Subcutaneous abdominal adipose tissue (tissue), 5 donors: ENCODE measurements at regions not wholly inside any gene's neighbourhood (a gene's known extent, or its start where the extent isn't known, plus 50 kb on each side); places are given as distances from the start of the nearest gene placed in this dataset.

Source experiments
- H3K27ac ChIP-seq: one replicate; pipeline ENCODE4 v1.7.0; 2013; ENCODE audit warnings: low read depth, mild to moderate bottlenecking, inconsistent platforms, low read length, moderate library complexity
- H3K27me3 ChIP-seq, 5 donors: one replicate each; pipeline ENCODE4 v1.7.0; 2013; ENCODE audit warnings: low read length in 5 of 5, inconsistent platforms in 1 of 5; ENCODE audit not compliant: control insufficient read depth in 5 of 5, insufficient read depth in 4 of 5
- H3K36me3 ChIP-seq, 5 donors: one replicate each; pipeline ENCODE4 v1.7.0; 2013; ENCODE audit warnings: low read length in 5 of 5; ENCODE audit not compliant: control insufficient read depth in 5 of 5, insufficient read depth in 5 of 5
- H3K4me1 ChIP-seq, 5 donors: one replicate each; pipeline ENCODE4 v1.7.0; 2013; ENCODE audit warnings: low read length in 5 of 5, mild to moderate bottlenecking in 3 of 5, moderate library complexity in 1 of 5; ENCODE audit not compliant: control insufficient read depth in 5 of 5, insufficient read depth in 5 of 5
- H3K4me3 ChIP-seq, 5 donors: one replicate each; pipeline ENCODE4 v1.7.0; 2013; ENCODE audit warnings: low read length in 5 of 5, low read depth in 1 of 5
- H3K9ac ChIP-seq, 5 donors: one replicate each; pipeline ENCODE4 v1.7.0; 2013; ENCODE audit warnings: low read length in 5 of 5, mild to moderate bottlenecking in 4 of 5, moderate library complexity in 3 of 5
- H3K9me3 ChIP-seq, 5 donors: one replicate each; pipeline ENCODE4 v1.7.0; 2013; ENCODE audit warnings: low read length in 5 of 5; ENCODE audit not compliant: control insufficient read depth in 5 of 5
- donor health status: healthy.
- donor health status: healthy.
- donor health status: healthy.
- donor health status: healthy.
- donor health status: healthy.

DNA sequence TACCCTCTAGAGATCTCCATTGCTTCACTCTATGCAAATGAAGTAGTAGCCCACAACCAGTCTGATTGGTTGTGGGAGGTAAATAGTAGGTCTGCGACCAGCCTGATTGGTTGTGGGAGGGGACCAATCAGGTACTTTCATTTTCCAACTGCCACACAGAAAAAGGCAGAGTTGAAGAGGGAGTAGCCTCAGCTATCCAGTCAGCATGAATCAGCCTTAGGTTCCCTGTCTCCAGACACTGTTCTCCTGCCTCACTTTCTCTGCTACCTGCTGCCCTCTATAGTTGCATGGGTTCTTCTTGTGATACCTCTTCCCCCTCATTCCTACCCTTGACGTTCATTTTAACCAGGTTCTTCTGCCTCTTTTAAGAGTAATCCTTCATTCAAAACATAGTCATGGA, 114.5 kb upstream of the LYZL1 start:
- peaks cover 0 to 3% (median 0%) of the 10 kb centered on the region in 5 donors for H3K27me3 ChIP-seq
- H3K27ac ChIP-seq: no peak overlapping the region
- H3K4me3 ChIP-seq: no peak overlapping the region
- H3K4me1 ChIP-seq: no peaks in the 10 kb centered on the region
- H3K36me3 ChIP-seq: no peaks in the 10 kb centered on the region
- H3K9me3 ChIP-seq: peaks cover 0 to 12% (median 11%) of the 10 kb centered on the region in 5 donors
- H3K9ac ChIP-seq: no peak overlapping the region

GRCh38 chr10:29176845-29177832, 111.7 kb upstream of the LYZL1 start:
- H3K36me3 ChIP-seq: no peaks in the 10 kb centered on the region
- no peaks in the 10 kb centered on the region for H3K4me1 ChIP-seq
- H3K27me3 ChIP-seq: peaks cover 0 to 3% (median 0%) of the 10 kb centered on the region in 5 donors
- H3K4me3 ChIP-seq: no peak overlapping the region
- no peak overlapping the region for H3K9ac ChIP-seq
- peaks cover 0 to 2% (median 0%) of the 10 kb centered on the region in 5 donors for H3K9me3 ChIP-seq
- no peak overlapping the region for H3K27ac ChIP-seq

GRCh38 chr10:29181936-29182335, 106.9 kb upstream of the LYZL1 start:
- H3K27me3 ChIP-seq: peaks cover 0 to 3% (median 0%) of the 10 kb centered on the region in 5 donors
- H3K4me1 ChIP-seq: no peaks in the 10 kb centered on the region
- H3K27ac ChIP-seq: no peak overlapping the region
- H3K36me3 ChIP-seq: no peaks in the 10 kb centered on the region
- H3K9ac ChIP-seq: no peak overlapping the region
- H3K9me3 ChIP-seq: no peaks in the 10 kb centered on the region
- no peak overlapping the region for H3K4me3 ChIP-seq

GRCh38 chr10:29183301-29183945, 105.4 kb upstream of the LYZL1 start:
- H3K9ac ChIP-seq: no peak overlapping the region
- peaks cover 0 to 3% (median 0%) of the 10 kb centered on the region in 5 donors for H3K27me3 ChIP-seq
- no peaks in the 10 kb centered on the region for H3K36me3 ChIP-seq
- no peak overlapping the region for H3K27ac ChIP-seq
- no peaks in the 10 kb centered on the region for H3K4me1 ChIP-seq
- H3K4me3 ChIP-seq: no peak overlapping the region
- H3K9me3 ChIP-seq: no peaks in the 10 kb centered on the region

DNA sequence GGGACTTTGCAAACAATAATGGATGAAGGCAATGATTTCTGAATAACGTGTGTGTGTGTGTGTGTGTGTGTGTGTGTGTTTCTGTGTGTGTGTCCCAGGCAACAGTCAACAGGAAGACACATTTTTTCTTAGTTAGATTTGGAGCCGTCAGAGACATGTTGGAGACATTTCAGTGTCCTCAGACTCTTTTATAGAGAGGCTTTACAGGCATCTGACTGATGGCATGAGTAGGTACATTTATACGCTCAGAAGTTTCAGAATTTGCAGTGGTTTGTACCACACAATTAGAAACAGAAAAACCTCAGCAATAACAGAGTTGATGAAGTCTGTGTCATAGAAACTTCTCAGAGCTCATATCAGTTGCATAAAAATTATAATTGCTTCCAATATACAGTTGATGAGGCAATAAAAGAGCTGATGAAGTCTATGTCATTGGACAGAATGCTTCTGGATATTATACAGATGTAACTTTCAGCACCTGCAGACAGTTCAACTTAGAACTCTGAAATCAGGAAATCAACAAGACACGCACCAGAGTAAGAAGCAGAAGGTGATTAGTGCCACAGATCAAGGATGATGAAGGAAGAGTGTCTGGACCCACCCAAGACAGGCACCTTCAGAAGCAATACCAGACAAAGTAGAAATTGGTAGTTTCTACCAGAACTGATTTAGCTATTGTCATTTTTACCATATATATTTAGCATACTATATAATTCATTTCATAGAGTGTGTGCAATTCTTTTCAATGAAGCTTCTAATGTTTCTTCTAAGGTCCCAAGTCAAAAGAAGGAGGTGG, 104.5 kb upstream of the LYZL1 start:
- Histone ChIP-seq H3K4me3 (no peak overlapping the region), H3K9me3 (no peaks in the 10 kb centered on the region), H3K27me3 (peaks cover 0 to 3% (median 0%) of the 10 kb centered on the region in 5 donors), H3K4me1 (peaks cover 0 to 5% (median 2%) of the 10 kb centered on the region in 5 donors), H3K27ac (no peak overlapping the region), H3K36me3 (no peaks in the 10 kb centered on the region), H3K9ac (no peak overlapping the region)

DNA sequence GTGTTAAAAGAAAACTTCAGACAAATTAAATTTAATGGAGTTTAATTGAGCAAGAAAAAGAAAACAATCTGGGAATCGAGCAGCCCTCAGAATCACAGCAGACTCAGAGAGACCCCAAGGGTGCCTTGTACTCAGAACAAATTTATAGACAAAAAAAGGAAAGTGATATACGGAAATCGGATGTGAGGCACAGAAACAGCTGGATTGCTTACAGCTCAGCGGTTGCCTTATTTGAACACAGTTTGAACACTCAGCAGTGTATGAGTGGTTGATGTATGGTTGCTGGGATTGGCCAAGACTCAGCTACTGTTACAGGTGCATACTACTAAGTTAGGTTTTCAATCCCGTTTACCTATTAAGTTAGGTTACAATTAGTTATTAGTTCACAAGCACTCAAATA, 103.8 kb upstream of the LYZL1 start:
- Histone ChIP-seq H3K4me1 (peaks cover 0 to 7% (median 2%) of the 10 kb centered on the region in 5 donors), H3K4me3 (no peak overlapping the region), H3K36me3 (no peaks in the 10 kb centered on the region), H3K9ac (no peak overlapping the region), H3K9me3 (no peaks in the 10 kb centered on the region), H3K27me3 (peaks cover 0 to 3% (median 0%) of the 10 kb centered on the region in 5 donors), H3K27ac (no peak overlapping the region)

DNA sequence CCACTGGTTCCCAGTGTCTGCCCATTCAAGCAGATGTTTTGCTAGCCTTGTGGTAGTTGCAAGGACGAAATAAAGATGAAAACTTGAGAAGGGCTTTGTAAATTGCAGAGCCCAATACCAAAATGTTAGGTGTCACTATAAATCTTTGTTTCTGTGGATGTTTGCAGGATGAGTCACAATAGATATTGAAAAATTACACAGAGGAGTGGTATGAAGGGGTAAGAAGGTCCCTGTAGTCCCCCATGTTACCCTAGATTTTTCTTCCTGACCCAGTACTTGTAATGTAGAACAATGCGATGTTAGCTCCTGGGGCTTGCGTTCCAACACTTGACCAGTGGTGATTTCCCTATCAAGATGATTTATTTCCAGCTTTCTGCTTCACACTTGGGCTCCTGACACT, 102.6 kb upstream of the LYZL1 start:
- H3K36me3 ChIP-seq: no peaks in the 10 kb centered on the region
- peaks cover 0 to 7% (median 2%) of the 10 kb centered on the region in 5 donors for H3K4me1 ChIP-seq
- peaks cover 0 to 3% (median 0%) of the 10 kb centered on the region in 5 donors for H3K27me3 ChIP-seq
- no peak overlapping the region for H3K27ac ChIP-seq
- no peaks in the 10 kb centered on the region for H3K9me3 ChIP-seq
- H3K9ac ChIP-seq: no peak overlapping the region
- H3K4me3 ChIP-seq: no peak overlapping the region

GRCh38 chr10:29189256-29189655, 99.6 kb upstream of the LYZL1 start:
- H3K27me3 ChIP-seq: peaks cover 0 to 3% (median 0%) of the 10 kb centered on the region in 5 donors
- no peaks in the 10 kb centered on the region for H3K36me3 ChIP-seq
- no peaks in the 10 kb centered on the region for H3K9me3 ChIP-seq
- H3K9ac ChIP-seq: no peak overlapping the region
- no peak overlapping the region for H3K27ac ChIP-seq
- H3K4me1 ChIP-seq: peaks cover 0 to 7% (median 2%) of the 10 kb centered on the region in 5 donors
- H3K4me3 ChIP-seq: no peak overlapping the region

- Histone ChIP-seq H3K36me3 (no peaks in the 10 kb centered on the region), H3K9me3 (peaks cover 0 to 6% (median 0%) of the 10 kb centered on the region in 5 donors), H3K9ac (no peak overlapping the region), H3K4me1 (peaks cover 0 to 7% (median 2%) of the 10 kb centered on the region in 5 donors), H3K4me3 (no peak overlapping the region), H3K27ac (no peak overlapping the region), H3K27me3 (peaks cover 0 to 3% (median 0%) of the 10 kb centered on the region in 5 donors)
Measured at GRCh38 chr10:29191674-29192073, 97.2 kb upstream of the LYZL1 start.
